Prostate gland (tissue), 2 donors: ENCODE measurements at regions not wholly inside any gene's neighbourhood (a gene's known extent, or its start where the extent isn't known, plus 50 kb on each side); places are given as distances from the start of the nearest gene placed in this dataset.

Experiments used
- CTCF ChIP-seq, 4 experiments: fragments of 200-600 bp in 2 of 4; fragments of 450-650 bp in 2 of 4; sonication (generic) in 2 of 4; IDR thresholded peaks; 1 replicate in 3 of 4; 2 replicates in 1 of 4; pipeline ENCODE4 v1.5.1; 2016 to 2019; ENCODE audit warnings: antibody characterized with exemption in 4 of 4, mild to moderate bottlenecking in 2 of 4, moderate library complexity in 2 of 4
- POLR2A ChIP-seq: fragments of 450-650 bp; IDR thresholded peaks from one replicate; pipeline ENCODE4 v1.6.1; 2016; ENCODE audit warnings: antibody characterized with exemption, mild to moderate bottlenecking
- POLR2AphosphoS5 ChIP-seq: sonication (generic); formaldehyde crosslinking; IDR thresholded peaks from one replicate; pipeline ENCODE4 v1.6.1; 2017; ENCODE audit warnings: antibody characterized with exemption

GRCh38 chr7:25379351-25380300 lies 151.3 kb upstream of the NPVF start:
- TF ChIP-seq CTCF (IDR thresholded peaks at IDR 0.05), result no peak
- no peak for TF ChIP-seq POLR2AphosphoS5
- TF ChIP-seq POLR2A, result no peak
